ENCODE measurements at regions not wholly inside any gene's neighbourhood (a gene's known extent, or its start where the extent isn't known, plus 50 kb on each side); places are given as distances from the start of the nearest gene placed in this dataset.
"Not testable (repeated sequence)": the region's sequence is repeated elsewhere in the genome, so short reads cannot be mapped to it uniquely, and the experiment has no call there.

DNA sequence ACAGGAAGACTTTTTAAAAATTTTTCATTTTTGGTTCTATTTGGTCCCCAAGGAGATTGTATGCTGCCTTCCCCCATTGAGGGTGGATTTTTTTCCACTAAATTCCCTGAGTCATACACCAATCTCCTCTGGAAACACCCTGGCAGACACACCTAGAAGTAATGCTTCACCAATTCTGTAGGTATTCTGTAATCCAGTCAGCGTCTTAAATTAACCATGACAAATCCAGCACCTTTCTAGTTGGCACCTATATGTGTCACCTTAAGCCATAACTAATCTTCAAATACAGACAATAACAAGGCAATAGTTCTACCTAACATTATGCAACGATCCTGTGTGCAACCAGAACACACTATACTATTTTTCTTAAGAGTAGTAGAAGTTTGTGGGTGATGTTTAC, 459.1 kb upstream of the NDN start:
- DNase-seq (ENCODE audit: extremely low spot score, unreplicated experiment): no peak
- H3K4me1 Mint-ChIP-seq (ENCODE audit: unreplicated experiment): no peaks in the 10 kb centered on the region
- no peaks in the 10 kb centered on the region for H3K27me3 Mint-ChIP-seq (ENCODE audit: unreplicated experiment)
- no peak overlapping the region for H3K27ac Mint-ChIP-seq (ENCODE audit: unreplicated experiment)
- H3K9me3 Mint-ChIP-seq (ENCODE audit: unreplicated experiment): peaks cover 35% of the 10 kb centered on the region
- TF ChIP-seq, protein P1, sequence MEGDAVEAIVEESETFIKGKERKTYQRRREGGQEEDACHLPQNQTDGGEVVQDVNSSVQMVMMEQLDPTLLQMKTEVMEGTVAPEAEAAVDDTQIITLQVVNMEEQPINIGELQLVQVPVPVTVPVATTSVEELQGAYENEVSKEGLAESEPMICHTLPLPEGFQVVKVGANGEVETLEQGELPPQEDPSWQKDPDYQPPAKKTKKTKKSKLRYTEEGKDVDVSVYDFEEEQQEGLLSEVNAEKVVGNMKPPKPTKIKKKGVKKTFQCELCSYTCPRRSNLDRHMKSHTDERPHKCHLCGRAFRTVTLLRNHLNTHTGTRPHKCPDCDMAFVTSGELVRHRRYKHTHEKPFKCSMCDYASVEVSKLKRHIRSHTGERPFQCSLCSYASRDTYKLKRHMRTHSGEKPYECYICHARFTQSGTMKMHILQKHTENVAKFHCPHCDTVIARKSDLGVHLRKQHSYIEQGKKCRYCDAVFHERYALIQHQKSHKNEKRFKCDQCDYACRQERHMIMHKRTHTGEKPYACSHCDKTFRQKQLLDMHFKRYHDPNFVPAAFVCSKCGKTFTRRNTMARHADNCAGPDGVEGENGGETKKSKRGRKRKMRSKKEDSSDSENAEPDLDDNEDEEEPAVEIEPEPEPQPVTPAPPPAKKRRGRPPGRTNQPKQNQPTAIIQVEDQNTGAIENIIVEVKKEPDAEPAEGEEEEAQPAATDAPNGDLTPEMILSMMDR (IDR thresholded peaks at IDR 0.05): no peak
- no peaks in the 10 kb centered on the region for H3K36me3 Mint-ChIP-seq (ENCODE audit: unreplicated experiment)
- H3K4me3 Mint-ChIP-seq (ENCODE audit: unreplicated experiment): no peak overlapping the region

DNA sequence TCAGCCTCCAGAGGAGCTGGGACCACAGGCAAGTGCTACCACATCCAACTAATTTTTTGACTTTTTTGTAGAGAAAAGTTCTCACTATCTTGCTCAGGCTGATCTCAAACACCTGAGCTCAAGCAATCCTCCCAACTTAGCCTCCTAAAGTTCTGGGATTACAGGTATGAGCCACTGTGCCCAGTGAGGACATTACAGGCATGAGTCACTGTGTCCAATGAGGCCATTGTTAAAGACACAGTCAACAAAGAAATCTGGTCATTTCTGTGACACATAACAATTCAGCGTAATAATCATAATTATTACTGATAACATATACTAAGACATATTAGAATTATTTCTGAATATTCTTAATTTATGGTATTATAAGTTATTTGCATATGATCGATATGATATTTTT, 463.4 kb upstream of the NDN start:
- Mint-ChIP-seq H3K9me3 (ENCODE audit: unreplicated experiment) (peaks cover 58% of the 10 kb centered on the region), H3K4me3 (ENCODE audit: unreplicated experiment) (no peak overlapping the region), H3K4me1 (ENCODE audit: unreplicated experiment) (no peaks in the 10 kb centered on the region), H3K36me3 (ENCODE audit: unreplicated experiment) (no peaks in the 10 kb centered on the region), H3K27ac (ENCODE audit: unreplicated experiment) (no peak overlapping the region), H3K27me3 (ENCODE audit: unreplicated experiment) (no peaks in the 10 kb centered on the region)
- TF ChIP-seq, protein P1 (IDR thresholded peaks at IDR 0.05): no peak
- no peak for DNase-seq (ENCODE audit: extremely low spot score, unreplicated experiment)

DNA sequence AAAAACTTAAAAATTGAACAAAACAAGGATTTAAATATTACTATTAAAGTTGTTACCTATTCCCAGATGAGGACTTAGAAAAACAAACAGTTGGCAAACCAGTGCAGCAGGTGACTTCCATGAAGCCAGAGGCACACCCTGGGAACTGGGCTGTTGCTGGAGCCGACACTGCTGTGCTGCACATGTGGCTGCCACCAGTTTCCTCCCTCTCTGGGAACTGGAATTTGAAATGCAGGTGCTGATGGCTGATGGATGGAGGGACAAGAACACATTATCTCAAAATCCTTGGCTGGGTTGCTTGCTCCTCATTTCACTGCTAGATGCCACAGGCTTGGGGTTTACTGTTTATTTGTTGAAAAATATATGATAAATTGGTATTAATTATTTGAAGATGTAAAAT, 471.2 kb upstream of the NDN start:
- not testable (repeated sequence) for H3K4me1 Mint-ChIP-seq (ENCODE audit: unreplicated experiment); DNase-seq (ENCODE audit: extremely low spot score, unreplicated experiment); H3K36me3 Mint-ChIP-seq (ENCODE audit: unreplicated experiment); H3K27ac Mint-ChIP-seq (ENCODE audit: unreplicated experiment); H3K27me3 Mint-ChIP-seq (ENCODE audit: unreplicated experiment); H3K4me3 Mint-ChIP-seq (ENCODE audit: unreplicated experiment)
- H3K9me3 Mint-ChIP-seq (ENCODE audit: unreplicated experiment): peaks cover 55% of the 10 kb centered on the region

DNA sequence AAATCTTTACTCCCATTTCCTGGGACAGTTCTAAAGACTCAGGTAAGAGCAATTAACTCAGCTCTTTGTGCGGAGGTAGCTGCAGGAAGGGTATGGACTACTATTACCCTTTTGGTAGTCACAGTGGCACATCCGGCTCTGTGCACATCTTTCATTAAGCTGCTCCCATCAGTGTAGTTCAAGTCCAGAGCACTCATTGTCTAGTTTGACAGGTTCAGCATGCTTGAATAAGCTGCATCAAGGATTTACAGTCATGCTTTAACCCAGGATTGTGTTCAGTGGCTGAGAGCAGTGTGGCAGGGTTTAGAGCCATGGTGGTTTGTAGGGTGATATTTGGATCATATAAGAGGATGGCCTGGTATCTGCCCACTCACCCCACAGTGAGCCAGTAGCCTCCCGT, 478.4 kb upstream of the NDN start:
- H3K4me3 Mint-ChIP-seq (ENCODE audit: unreplicated experiment); H3K4me1 Mint-ChIP-seq (ENCODE audit: unreplicated experiment); DNase-seq (ENCODE audit: extremely low spot score, unreplicated experiment); H3K36me3 Mint-ChIP-seq (ENCODE audit: unreplicated experiment); H3K27ac Mint-ChIP-seq (ENCODE audit: unreplicated experiment); H3K27me3 Mint-ChIP-seq (ENCODE audit: unreplicated experiment): not testable (repeated sequence)
- peaks cover 34% of the 10 kb centered on the region for H3K9me3 Mint-ChIP-seq (ENCODE audit: unreplicated experiment)

DNA sequence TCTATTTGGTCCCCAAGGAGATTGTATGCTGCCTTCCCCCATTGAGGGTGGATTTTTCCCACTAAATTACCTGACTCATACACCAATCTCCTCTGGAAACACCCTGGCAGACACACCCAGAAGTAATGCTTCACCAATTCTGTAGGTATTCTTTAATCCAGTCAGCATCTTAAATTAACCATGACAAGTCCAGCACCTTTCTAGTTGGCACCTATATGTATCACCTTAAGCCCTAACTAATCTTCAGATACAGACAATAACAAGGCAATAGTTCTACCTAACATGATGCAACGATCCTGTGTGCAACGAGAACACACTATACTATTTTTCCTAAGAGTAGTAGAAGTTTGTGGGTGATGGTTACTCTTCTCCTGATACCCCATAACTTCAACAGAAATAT, 473.3 kb upstream of the NPAP1 start:
- not testable (repeated sequence) for DNase-seq (ENCODE audit: extremely low spot score, unreplicated experiment); H3K4me3 Mint-ChIP-seq (ENCODE audit: unreplicated experiment); H3K27me3 Mint-ChIP-seq (ENCODE audit: unreplicated experiment); H3K27ac Mint-ChIP-seq (ENCODE audit: unreplicated experiment); H3K36me3 Mint-ChIP-seq (ENCODE audit: unreplicated experiment); H3K4me1 Mint-ChIP-seq (ENCODE audit: unreplicated experiment)
- H3K9me3 Mint-ChIP-seq (ENCODE audit: unreplicated experiment): peaks cover 22% of the 10 kb centered on the region

DNA sequence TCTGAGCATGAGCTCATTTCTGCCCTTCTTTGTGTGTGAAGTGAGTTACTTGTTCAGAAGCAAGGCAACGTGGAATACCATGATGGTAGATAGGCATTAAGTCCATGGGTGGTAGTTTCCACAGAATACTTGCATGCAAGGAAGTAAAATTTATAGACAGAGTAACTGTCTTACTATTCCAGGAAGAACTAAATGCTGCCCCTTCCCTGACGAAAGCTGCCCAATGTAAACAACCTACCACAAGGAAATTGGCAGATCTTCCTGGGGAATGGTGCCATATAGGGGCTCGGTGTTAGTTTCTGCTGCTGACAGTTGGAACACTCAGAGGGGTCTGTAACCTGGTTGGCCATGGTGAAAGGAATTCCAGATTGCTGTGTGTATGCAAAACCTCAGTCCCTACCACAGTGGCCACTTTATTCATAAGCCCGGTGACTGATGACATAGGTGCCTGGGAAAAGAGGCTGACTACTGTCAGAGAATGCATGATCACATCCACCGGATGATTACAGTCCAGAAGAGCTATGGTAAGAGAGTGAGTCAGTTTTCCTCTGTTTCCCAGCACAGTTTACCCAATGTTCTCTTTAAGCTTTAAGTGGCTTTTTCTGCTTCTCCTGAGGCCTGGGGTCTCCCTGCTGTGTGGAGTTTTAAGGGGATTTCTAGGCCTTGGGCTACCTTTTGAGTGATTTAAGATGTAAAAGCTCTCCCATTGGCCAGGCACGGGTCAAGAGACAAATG, 463.7 kb upstream of the NPAP1 start:
- not testable (repeated sequence) for H3K27ac Mint-ChIP-seq (ENCODE audit: unreplicated experiment); H3K4me3 Mint-ChIP-seq (ENCODE audit: unreplicated experiment); DNase-seq (ENCODE audit: extremely low spot score, unreplicated experiment); H3K4me1 Mint-ChIP-seq (ENCODE audit: unreplicated experiment); H3K27me3 Mint-ChIP-seq (ENCODE audit: unreplicated experiment); H3K36me3 Mint-ChIP-seq (ENCODE audit: unreplicated experiment)
- peaks cover 20% of the 10 kb centered on the region for H3K9me3 Mint-ChIP-seq (ENCODE audit: unreplicated experiment)

DNA sequence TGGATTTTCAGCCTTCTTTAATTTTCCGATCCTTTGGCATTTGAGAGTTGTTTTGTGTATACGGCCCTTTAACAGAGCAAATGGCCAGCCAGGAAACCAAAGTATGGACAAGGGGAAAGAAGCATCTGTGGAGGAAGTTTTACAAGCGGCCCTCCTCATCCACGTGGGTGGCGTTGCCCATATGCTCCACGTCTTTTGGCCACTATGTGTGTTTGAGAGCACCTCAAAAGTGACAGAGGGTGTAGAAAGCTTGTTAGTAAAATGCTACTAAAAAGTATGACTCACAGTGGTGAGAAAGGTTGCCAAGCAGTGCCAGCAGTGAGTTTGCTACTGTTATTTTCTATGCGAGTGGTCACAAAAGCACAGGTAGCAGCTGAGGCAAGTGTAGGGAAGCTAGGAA, 451.8 kb upstream of the NPAP1 start:
- Mint-ChIP-seq H3K27me3 (ENCODE audit: unreplicated experiment) (no peaks in the 10 kb centered on the region), H3K27ac (ENCODE audit: unreplicated experiment) (no peak overlapping the region), H3K9me3 (ENCODE audit: unreplicated experiment) (peaks cover 39% of the 10 kb centered on the region), H3K36me3 (ENCODE audit: unreplicated experiment) (no peaks in the 10 kb centered on the region), H3K4me1 (ENCODE audit: unreplicated experiment) (no peaks in the 10 kb centered on the region), H3K4me3 (ENCODE audit: unreplicated experiment) (no peak overlapping the region)
- no peak for DNase-seq (ENCODE audit: extremely low spot score, unreplicated experiment)
- TF ChIP-seq, protein P1 (IDR thresholded peaks at IDR 0.05): no peak
